ENCODE measurements at regions not wholly inside any gene's neighbourhood (a gene's known extent, or its start where the extent isn't known, plus 50 kb on each side); places are given as distances from the start of the nearest gene placed in this dataset.

GRCh38 chr13:90803210-90803609 is 544.3 kb upstream of the MIR17HG start:
- H3K9ac ChIP-seq (ENCODE audit: low read length) = no peak overlapping the region
- ChIA-PET RAD21 (ENCODE audit: low non-redundant PET in 1 of 2, low total read pairs in 2 of 2, uncharacterized antibody in 2 of 2, unreplicated experiment in 2 of 2) (no interaction called here), POLR2A (no interaction called here), CTCF (no interaction called here)
- no peaks in the 10 kb centered on the region for H3K4me1 ChIP-seq (ENCODE audit: control insufficient read depth in 1 of 2, insufficient read depth in 2 of 2, low read length in 2 of 2)
- no peak overlapping the region for H2AFZ ChIP-seq (ENCODE audit: low read depth, low read length, poor library complexity, severe bottlenecking)
- TF ChIP-seq EZH2phosphoT487 (IDR thresholded peaks at IDR 0.05; ENCODE audit: borderline replicate concordance) (no peak), POLR2AphosphoS5 (IDR thresholded peaks at IDR 0.05; ENCODE audit: low read depth, low read length) (no peak), SP1 (IDR thresholded peaks at IDR 0.05; ENCODE audit: low read depth) (no peak), ZNF274 (IDR thresholded peaks at IDR 0.05; ENCODE audit: low read depth, low read length) (no peak), JUND (IDR thresholded peaks at IDR 0.05) (no peak), EGR1 (IDR thresholded peaks at IDR 0.05; ENCODE audit: low read depth) (no peak), TCF7L2 (IDR thresholded peaks at IDR 0.05; ENCODE audit: borderline replicate concordance, extremely low read depth, insufficient read depth, insufficient read length) (no peak), YY1 (IDR thresholded peaks at IDR 0.05; ENCODE audit: extremely low read depth, insufficient replicate concordance, low read depth, low read length) (no peak), ELF1 (IDR thresholded peaks at IDR 0.05; ENCODE audit: borderline replicate concordance, low read depth) (no peak), FOSL1 (IDR thresholded peaks at IDR 0.05; ENCODE audit: low read depth) (no peak), CEBPB (IDR thresholded peaks at IDR 0.05; ENCODE audit: low read depth) (no peak), ZFX (IDR thresholded peaks at IDR 0.05) (no peak), CBX3 (IDR thresholded peaks at IDR 0.05; ENCODE audit: low read depth) (no peak), SIN3A (IDR thresholded peaks at IDR 0.05; ENCODE audit: low read depth) (no peak), RAD21 (IDR thresholded peaks at IDR 0.05; ENCODE audit: low read depth) (no peak), ATF3 (IDR thresholded peaks at IDR 0.05) (no peak)
- H3K36me3 ChIP-seq (ENCODE audit: control insufficient read depth in 1 of 2, insufficient read depth in 2 of 2, low read length in 2 of 2) = no peaks in the 10 kb centered on the region
- BruUV-seq (replicated peaks) = no TSS peak
- H3K79me2 ChIP-seq (ENCODE audit: insufficient read depth, low read length) = no peaks in the 10 kb centered on the region
- no peak overlapping the region for H3K4me2 ChIP-seq (ENCODE audit: low read length)
- intact Hi-C loops (cut with micrococcal nuclease) = no loop called here
- no peak overlapping the region for H3K27ac ChIP-seq (ENCODE audit: low read depth, low read length)
- no peak overlapping the region for H3K4me3 ChIP-seq (replicated peaks in 1 of 2; ENCODE audit: low read depth in 1 of 2, low read length in 2 of 2)
- no peak for ATAC-seq
- no peaks in the 10 kb centered on the region for H3K9me2 ChIP-seq (ENCODE audit: insufficient read depth)
- 0 out of 4 replicates have a peak, but pooled peaks cover 0 to 4% of the 10 kb centered on the region in 2 experiments for H3K9me3 ChIP-seq (ENCODE audit: control insufficient read depth in 1 of 2, insufficient read depth in 1 of 2, low read depth in 1 of 2, low read length in 2 of 2)
- no peaks in the 10 kb centered on the region for H4K20me1 ChIP-seq (ENCODE audit: insufficient read depth)
- DNase-seq (ENCODE audit: low read depth, low spot score) = no peak
- no peaks in the 10 kb centered on the region for H3K27me3 ChIP-seq (ENCODE audit: insufficient read depth, low read length)

All from HCT116 (cell line).